ENCODE measurements at regions not wholly inside any gene's neighbourhood (a gene's known extent, or its start where the extent isn't known, plus 50 kb on each side); places are given as distances from the start of the nearest gene placed in this dataset.

- peak; percentile 74 for DNase-seq (ENCODE audit: low read depth)
Observed at GRCh38 chr1:67614511-67614934, 70.5 kb upstream of the GADD45A start.

- no peak for DNase-seq (ENCODE audit: low read depth)
Observed at GRCh38 chr1:67615886-67616285, 69.1 kb upstream of the GADD45A start.

GRCh38 chr1:67616394-67616985, 68.5 kb upstream of the GADD45A start:
- DNase-seq (ENCODE audit: low read depth), result peak; percentile 69

GRCh38 chr1:67618285-67619018, 66.5 kb upstream of the GADD45A start:
- DNase-seq (ENCODE audit: low read depth), result peak; percentile 86

- no peak for DNase-seq (ENCODE audit: low read depth)
Observed at GRCh38 chr1:67619080-67619479, 65.9 kb upstream of the GADD45A start.

- DNase-seq (ENCODE audit: low read depth), result no peak
Observed at GRCh38 chr1:67623906-67624305, 61.1 kb upstream of the GADD45A start.

- no peak for DNase-seq (ENCODE audit: low read depth)
Observed at GRCh38 chr1:67624680-67625079, 60.3 kb upstream of the GADD45A start.

- DNase-seq (ENCODE audit: low read depth), result peak; percentile 91
Observed at GRCh38 chr1:67626090-67626860, 58.7 kb upstream of the GADD45A start.

- DNase-seq (ENCODE audit: low read depth), result peak; percentile 30
Observed at GRCh38 chr1:67626861-67627235, 58.2 kb upstream of the GADD45A start.

- DNase-seq (ENCODE audit: low read depth), result no peak
Observed at GRCh38 chr1:67627336-67627735, 57.7 kb upstream of the GADD45A start.

GRCh38 chr1:67627906-67628305, 57.1 kb upstream of the GADD45A start:
- DNase-seq (ENCODE audit: low read depth), result peak; percentile 26

- DNase-seq (ENCODE audit: low read depth), result peak; percentile 64
Observed at GRCh38 chr1:67629370-67630075, 55.5 kb upstream of the GADD45A start.

- DNase-seq (ENCODE audit: low read depth), result peak; percentile 47
Observed at GRCh38 chr1:67630438-67631045, 54.5 kb upstream of the GADD45A start.

GRCh38 chr1:67632356-67632755, 52.6 kb upstream of the GADD45A start:
- DNase-seq (ENCODE audit: low read depth), result no peak

- DNase-seq (ENCODE audit: low read depth), result no peak
Observed at GRCh38 chr1:67632811-67633655, 52.0 kb upstream of the GADD45A start.

- no peak for DNase-seq (ENCODE audit: low read depth)
Observed at GRCh38 chr1:67634396-67634935, 50.5 kb upstream of the GADD45A start.

GRCh38 chr1:67635055-67635809, 49.8 kb upstream of the GADD45A start:
- DNase-seq (ENCODE audit: low read depth), result no peak
